Adrenal gland (tissue), 9 donors: ENCODE measurements at regions not wholly inside any gene's neighbourhood (a gene's known extent, or its start where the extent isn't known, plus 50 kb on each side); places are given as distances from the start of the nearest gene placed in this dataset.

Experiments used
- DNase-seq, 7 donors: peaks; one replicate each; pipeline ENCODE4 v3.0.0-alpha.2; 2019 to 2020
- H3K27ac ChIP-seq, 5 donors: fragments of 200-600 bp; sonication (generic) in 4 of 5; 1 replicate in 3 of 5; 2 replicates in 2 of 5; pipeline versions ENCODE4 v1.5.1 to v1.8.0; 2016 to 2020; ENCODE audit warnings: mild to moderate bottlenecking in 1 of 5
- H3K27me3 ChIP-seq: fragments of 200-600 bp; 2 replicates; pipeline ENCODE4 v1.8.0; 2021
- H3K36me3 ChIP-seq, 2 donors: fragments of 200-600 bp; replicated peaks in 1 of 2; 1 replicate in 1 of 2; 2 replicates in 1 of 2; pipeline versions ENCODE4 v1.5.1 to v1.8.0; 2018 to 2022
- H3K4me1 ChIP-seq, 2 donors: fragments of 200-600 bp; replicated peaks in 1 of 2; 1 replicate in 1 of 2; 2 replicates in 1 of 2; pipeline versions ENCODE4 v1.5.1 to v1.8.0; 2018 to 2021
- H3K4me3 ChIP-seq, 4 donors: fragments of 200-600 bp; sonication (generic) in 3 of 4; one replicate each; pipeline ENCODE4 v1.5.1; 2016 to 2018
- H3K9me3 ChIP-seq, 3 donors: fragments of 200-600 bp; sonication (generic) in 1 of 3; replicated peaks in 1 of 3; 1 replicate in 2 of 3; 2 replicates in 1 of 3; pipeline versions ENCODE4 v1.5.1 to v1.8.0; 2016 to 2021
- CTCF ChIP-seq, 6 experiments: fragments of 450-650 bp in 4 of 6; fragments of 200-600 bp in 2 of 6; sonication (generic) in 1 of 6; IDR thresholded peaks; 1 replicate in 5 of 6; 2 replicates in 1 of 6; pipeline versions ENCODE4 v1.5.1 to v1.8.0; 2016 to 2021; ENCODE audit warnings: antibody characterized with exemption in 6 of 6, mild to moderate bottlenecking in 2 of 6, moderate library complexity in 1 of 6
- POLR2A ChIP-seq, 2 donors: fragments of 450-650 bp; IDR thresholded peaks; one replicate each; pipeline ENCODE4 v1.6.1; 2017; ENCODE audit warnings: antibody characterized with exemption in 2 of 2, mild to moderate bottlenecking in 2 of 2, moderate library complexity in 1 of 2
- WGBS, 4 donors: extraction: QIAGEN DNeasy Blood & Tissue Kit in 2 of 4; methylation state at CpG; one replicate each; pipeline versions ENCODE4 v1.1.5 to v1.1.7; 2013 to 2017; 5-methylcytosine and 5-hydroxymethylcytosine counted together
- intact Hi-C, 2 donors: fragments of 100-400 bp; cut with DNase I; formaldehyde crosslinking; loops; one replicate each; pipeline versions ENCODE4 v1.14.1 to v1.15.0; 2022 to 2023
- donor health status: healthy with polysubstance abuse.
- donor health status: Bipolar disorder and iron deficiency.
- donor health status: DM: yes; HTN: yes; CAD: no.
- donor health status: DM: no; HTN: no; CAD: no.
- donor health status: DM: no; HTN: no; CAD: no.

DNA sequence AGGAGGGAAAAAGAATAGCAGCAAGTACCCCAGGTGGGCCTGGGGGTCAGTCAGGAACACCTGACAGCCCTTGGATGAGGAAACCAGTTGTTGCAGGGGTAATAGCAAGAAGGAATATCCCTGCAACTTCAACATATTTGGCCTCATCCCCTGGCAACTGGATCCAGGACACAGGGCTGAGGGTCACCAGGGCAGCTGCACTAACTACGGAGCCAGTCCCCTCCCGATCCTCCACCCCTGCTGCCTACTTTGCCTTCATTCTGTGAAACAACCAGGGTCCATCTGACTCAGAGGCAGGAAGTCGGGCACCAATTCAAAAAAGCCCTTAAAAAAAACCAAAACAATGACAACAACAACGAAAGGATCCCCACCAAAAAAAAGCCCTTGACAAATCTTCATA, 52.9 kb downstream of the FRMPD3 start:
- intact Hi-C loops, result no loop called here
- Histone ChIP-seq H3K27me3 (peaks cover 44% of the 10 kb centered on the region), H3K4me1 (no peaks in the 10 kb centered on the region), H3K9me3 (no peaks in the 10 kb centered on the region), H3K4me3 (no peak overlapping the region), H3K27ac (no peak overlapping the region), H3K36me3 (no peaks in the 10 kb centered on the region)
- TF ChIP-seq POLR2A (IDR thresholded peaks at IDR 0.05) (no peak), CTCF (IDR thresholded peaks at IDR 0.05) (no peak)
- 65 to 68% (median 67%) methylated on average over 4 of the region's 4 CpGs; no CpG with 5 or more reads in 1 of the 4 donors for WGBS, 4 donors
- DNase-seq, result no peak

- WGBS, 4 donors, result 56 to 79% (median 70%) methylated on average over 2 to 4 of the region's 4 CpGs
- H3K4me3 ChIP-seq, result no peak overlapping the region
- TF ChIP-seq CTCF (IDR thresholded peaks at IDR 0.05), result no peak
- TF ChIP-seq POLR2A (IDR thresholded peaks at IDR 0.05), result no peak
- no peak overlapping the region for H3K27ac ChIP-seq
- intact Hi-C loops, result no loop called here
- H3K36me3 ChIP-seq, result no peaks in the 10 kb centered on the region
- no peaks in the 10 kb centered on the region for H3K4me1 ChIP-seq
- H3K27me3 ChIP-seq, result peaks cover 58% of the 10 kb centered on the region
- H3K9me3 ChIP-seq, result no peaks in the 10 kb centered on the region
- no peak for DNase-seq
Measured at GRCh38 chrX:107504006-107504405, 54.6 kb downstream of the FRMPD3 start.

GRCh38 chrX:107505223-107505622, 55.8 kb downstream of the FRMPD3 start:
- no peak overlapping the region for H3K4me3 ChIP-seq
- H3K27ac ChIP-seq, result no peak overlapping the region
- H3K27me3 ChIP-seq, result peaks cover 61% of the 10 kb centered on the region
- no peaks in the 10 kb centered on the region for H3K36me3 ChIP-seq
- WGBS, 4 donors, result 64 to 96% (median 73%) methylated on average over 2 of the region's 2 CpGs
- intact Hi-C loops, result no loop called here
- no peak for DNase-seq
- no peaks in the 10 kb centered on the region for H3K4me1 ChIP-seq
- TF ChIP-seq POLR2A (IDR thresholded peaks at IDR 0.05) (no peak), CTCF (IDR thresholded peaks at IDR 0.05) (no peak)
- no peaks in the 10 kb centered on the region for H3K9me3 ChIP-seq

GRCh38 chrX:107506596-107507031, 57.2 kb downstream of the FRMPD3 start:
- Histone ChIP-seq H3K27me3 (peaks cover 64% of the 10 kb centered on the region), H3K9me3 (no peaks in the 10 kb centered on the region), H3K27ac (no peak overlapping the region), H3K4me1 (no peaks in the 10 kb centered on the region), H3K4me3 (no peak overlapping the region), H3K36me3 (no peaks in the 10 kb centered on the region)
- intact Hi-C loops, result no loop called here
- no peak for DNase-seq
- TF ChIP-seq CTCF (IDR thresholded peaks at IDR 0.05) (no peak), POLR2A (IDR thresholded peaks at IDR 0.05) (no peak)
- 3 to 58% (median 37%) methylated on average over 10 to 29 of the region's 29 CpGs; no CpG with 5 or more reads in 1 of the 4 donors for WGBS, 4 donors
